SKM-1 treated with dmso at 0.1 percent for 144 hours (cell line): ENCODE measurements at regions not wholly inside any gene's neighbourhood (a gene's known extent, or its start where the extent isn't known, plus 50 kb on each side); places are given as distances from the start of the nearest gene placed in this dataset.

ENCODE experiments used
- DNase-seq: peaks from one replicate; lab custom pipeline; 2025; ENCODE audit not compliant: unreplicated experiment; lab: John Stamatoyannopoulos, UW

- DNase-seq, result no peak
Measured at GRCh38 chr10:131808370-131808930, 92.4 kb upstream of the PPP2R2D start.

DNA sequence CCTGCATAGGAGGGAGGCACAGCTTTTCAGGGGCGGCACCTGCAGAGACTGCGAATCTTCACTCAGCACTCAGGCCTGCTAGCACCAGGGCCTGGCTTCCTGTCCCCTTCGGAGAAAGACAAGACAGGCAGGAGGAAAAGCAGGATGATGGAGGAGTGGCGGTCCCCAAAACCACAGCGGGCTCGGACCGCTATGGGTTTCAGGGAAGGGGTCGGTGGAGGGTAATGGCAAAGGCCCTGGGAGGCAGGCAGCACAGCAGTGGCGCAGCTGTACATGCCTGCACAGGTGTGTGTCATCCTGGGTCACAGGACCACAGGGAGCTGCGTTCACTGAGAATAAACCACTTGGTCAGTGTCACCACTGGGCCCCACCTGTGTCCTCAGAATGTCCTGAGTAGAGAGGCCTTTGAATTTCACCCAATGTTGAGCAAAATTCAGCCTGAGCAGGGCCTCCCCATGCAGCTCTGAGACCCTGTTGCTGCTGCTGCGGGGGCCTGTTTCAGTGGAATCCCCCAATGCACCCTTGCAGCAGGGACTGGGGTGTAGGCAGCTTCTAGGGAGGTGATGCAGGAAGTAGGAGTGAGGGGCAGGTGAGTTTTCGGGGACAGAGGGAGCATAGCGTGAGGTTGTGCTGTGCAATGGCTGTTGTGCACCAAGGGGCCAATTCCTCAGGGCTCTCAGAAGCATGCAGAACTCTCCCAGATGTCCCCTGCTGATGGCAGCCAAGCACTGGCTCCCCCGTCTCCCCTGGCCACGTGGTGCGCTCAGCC lies 90.6 kb upstream of the PPP2R2D start:
- no peak for DNase-seq

DNA sequence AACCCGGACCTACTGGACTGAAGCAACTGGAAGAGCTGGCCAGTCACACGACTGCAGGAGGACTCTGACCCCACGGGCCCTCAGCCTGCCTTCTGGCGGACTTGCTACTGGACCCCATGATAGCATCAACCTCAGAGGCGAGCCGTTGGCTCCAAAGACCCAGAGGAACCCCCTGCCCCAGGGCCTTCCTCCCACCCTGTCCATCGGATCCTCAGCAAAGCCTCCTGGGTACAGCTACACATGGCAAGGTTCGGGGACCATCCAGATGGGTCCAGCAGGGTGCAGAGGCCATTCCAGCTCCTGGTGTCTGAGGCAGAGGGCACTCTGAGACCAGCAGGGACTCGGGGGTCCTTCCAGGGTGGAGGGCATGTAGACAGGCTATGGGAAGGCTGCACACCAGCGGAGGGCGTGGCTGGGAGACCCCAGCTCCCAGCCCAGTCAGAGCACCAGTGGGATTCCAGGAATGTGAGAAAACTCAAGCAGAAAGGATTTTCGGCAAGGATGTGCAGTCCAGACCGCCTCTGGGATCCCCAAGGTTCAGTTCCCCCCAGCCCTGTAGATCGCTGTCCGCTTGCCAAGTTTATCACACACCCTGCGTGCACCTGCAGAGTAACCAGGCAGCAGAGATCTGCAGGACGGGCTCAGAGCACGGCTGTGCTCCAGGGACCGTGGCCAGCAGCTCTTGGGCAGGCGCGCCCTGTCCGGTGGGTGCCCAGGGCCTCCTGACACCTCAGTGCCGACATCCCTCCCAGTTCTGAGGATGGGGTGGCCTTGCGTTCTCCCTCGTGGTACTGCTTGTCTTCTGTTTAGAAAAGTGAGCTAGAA lies 89.8 kb upstream of the PPP2R2D start:
- no peak for DNase-seq

DNA sequence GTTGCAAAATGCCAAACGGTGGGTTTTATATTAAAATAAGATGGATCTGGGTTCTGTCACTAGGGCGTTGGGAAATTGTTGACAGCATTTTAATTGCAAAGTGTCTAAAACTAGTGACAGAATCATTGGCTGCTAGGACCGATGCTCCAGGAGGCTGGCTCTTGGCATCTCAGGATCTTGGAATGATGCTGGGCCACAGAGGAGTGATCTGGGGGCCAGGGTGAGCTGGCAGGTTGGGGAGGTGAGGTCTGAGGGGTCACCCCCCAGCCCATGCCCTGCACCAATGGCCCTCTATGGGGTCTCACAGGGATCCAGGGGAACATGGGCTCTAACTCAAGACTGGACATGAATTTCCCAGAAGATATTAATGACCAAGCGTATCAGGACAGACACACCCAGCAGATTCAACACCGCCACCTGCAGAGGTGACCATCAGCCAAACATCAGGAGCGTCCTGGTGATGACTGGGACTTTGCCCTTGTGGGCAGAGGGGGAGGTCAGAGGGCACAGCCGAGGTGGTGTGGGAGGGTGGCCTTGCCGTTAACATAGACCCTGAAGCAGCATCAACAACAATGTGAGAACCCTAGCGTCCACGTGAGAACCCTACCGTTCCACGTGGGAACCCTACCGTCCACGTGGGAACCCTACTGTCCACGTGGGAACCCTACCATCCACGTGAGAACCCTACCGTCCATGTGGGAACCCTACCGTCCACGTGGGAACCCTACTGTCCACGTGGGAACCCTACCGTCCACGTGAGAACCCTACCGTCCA lies 89.0 kb upstream of the PPP2R2D start:
- no peak for DNase-seq

GRCh38 chr10:131812736-131813604 lies 87.8 kb upstream of the PPP2R2D start:
- DNase-seq, result no peak

GRCh38 chr10:131814567-131815265 lies 86.1 kb upstream of the PPP2R2D start:
- no peak for DNase-seq

- no peak for DNase-seq
Measured at GRCh38 chr10:131815266-131816156, 85.3 kb upstream of the PPP2R2D start.

DNA sequence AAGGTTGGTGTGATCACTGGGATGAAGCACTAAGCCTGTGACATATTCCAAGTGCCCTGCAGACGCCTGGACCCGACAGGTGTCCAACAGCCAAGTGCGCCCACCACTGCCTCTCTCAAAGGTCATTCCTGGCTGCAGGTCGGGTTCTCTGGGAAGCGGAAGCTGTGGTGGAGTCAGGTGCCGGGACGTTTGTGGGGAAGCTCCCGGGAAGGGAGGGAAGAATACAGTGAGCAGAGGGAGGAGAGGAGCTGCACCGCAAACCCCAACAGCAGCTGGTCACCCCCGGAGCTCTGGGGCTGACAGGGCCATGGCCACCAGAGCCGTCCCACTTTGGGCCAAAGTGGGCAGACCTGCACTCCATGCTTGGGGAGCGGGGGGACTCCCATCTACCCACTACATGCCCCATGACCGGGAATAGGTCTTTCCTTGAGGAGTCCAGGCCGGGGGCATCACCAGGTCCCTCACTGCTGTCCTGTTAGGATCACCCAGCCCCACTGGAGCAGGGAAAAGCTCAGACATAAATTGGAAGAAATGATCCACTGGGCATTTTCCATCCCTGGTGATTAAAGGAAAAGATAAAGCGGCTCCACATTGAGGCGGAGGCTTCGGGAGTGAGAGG lies 84.5 kb upstream of the PPP2R2D start:
- DNase-seq, result no peak

DNA sequence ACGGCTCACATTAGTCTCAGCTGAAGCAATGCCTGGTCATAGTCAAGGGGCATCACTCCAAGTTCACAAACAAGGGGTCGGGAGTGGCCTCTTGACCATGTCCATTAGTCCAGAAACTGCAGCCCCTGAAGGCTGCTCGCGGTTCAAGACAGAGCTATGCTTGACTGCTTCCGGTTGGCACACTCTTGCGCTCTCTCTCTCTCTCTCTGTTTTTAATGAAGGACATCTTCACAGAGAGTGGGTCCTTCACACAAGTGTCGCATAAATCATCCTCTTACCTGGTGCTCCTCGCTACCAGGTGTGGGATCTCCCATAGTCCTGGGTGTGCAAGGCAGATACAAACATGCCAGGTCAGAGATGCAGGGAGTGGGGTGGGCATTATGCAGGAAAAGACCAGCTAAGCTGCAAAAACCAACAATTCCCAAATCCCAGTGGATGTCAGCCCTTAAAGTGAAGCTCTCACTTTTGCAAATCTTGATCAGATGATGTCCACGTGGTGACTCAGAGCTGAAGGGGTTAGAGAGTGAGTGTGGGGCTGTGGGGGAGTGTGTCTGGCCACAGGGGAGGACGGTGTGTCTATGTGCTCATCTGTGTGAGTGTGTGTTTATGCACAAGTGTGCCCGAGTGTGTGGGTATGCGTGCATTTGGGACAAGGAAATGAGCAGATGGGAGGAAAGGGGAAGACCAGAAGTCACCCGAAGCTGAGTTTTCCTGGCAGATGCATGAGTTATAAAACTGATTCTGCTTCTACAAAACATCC lies 83.7 kb upstream of the PPP2R2D start:
- DNase-seq, result no peak

GRCh38 chr10:131817866-131818509 lies 82.8 kb upstream of the PPP2R2D start:
- no peak for DNase-seq

- no peak for DNase-seq
Measured at GRCh38 chr10:131818510-131819234, 82.1 kb upstream of the PPP2R2D start.

DNA sequence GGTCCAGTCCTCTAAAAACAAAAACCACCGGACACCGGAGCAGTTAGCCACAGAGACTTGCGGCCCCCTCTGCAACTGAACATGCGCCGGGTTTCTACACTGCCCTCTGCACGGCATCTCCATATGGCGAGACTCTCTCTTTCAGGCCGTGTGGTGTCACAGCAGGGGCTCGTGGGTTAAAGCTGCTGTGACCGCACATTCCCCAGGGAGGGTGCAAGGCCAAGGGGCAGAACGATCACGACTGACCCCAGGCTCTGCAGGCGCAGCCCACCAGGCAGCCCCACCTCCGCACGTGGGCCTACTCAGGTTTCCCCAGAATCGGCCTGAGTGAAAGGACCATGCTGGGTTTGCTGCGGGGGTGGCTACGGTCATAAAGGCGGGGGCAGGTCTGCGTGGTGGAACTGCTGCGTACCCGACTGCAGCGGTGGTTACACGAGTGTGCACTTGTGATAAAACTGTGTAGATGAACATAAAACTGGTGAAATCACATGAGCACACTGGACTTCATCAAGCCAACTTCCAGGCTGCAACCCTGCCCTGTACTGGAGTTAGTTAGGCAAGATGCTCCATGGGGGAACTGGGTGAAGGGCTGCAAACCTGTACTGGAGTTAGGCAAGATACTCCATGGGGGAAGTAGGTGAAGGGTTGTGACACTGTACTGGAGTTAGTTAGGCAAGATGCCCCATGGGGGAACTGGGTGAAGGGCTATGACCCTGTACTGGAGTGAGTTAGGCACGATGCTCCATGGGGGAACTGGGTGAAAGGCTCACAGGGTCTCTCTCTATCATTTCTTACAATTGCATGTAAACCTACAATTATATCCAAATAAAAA lies 81.4 kb upstream of the PPP2R2D start:
- peak; percentile 11 for DNase-seq

- DNase-seq, result no peak
Measured at GRCh38 chr10:131820626-131821025, 80.2 kb upstream of the PPP2R2D start.

DNA sequence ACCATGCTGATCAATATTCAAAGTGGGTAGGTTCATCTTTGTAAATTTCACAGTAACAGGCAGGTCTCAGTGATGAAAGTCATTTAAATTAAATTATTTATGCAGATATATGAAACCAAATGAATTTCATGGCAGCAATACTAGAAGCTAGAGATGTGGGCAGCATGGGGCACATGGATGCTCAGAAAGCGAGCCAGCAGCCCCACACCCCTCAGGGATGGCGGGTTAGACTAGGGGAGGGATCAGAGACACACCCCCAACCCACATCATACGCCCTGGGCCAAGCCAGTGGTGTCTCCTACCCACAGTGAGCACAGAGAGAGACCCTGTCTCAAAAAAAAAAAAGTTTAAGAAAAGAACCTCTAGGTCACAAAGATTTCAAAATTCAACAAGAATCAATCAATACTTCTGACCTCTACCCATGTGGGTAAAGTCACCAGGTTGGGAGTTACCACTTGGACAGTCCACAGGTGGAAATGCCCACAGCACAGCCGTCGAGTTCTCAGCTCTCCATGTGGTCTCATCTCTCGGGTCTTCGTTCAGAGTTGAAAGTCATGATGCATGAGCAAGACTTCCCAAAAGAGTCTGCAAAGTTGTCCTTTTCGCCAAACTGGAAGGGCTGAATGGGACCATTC lies 79.3 kb upstream of the PPP2R2D start:
- no peak for DNase-seq
